ENCODE measurements at regions not wholly inside any gene's neighbourhood (a gene's known extent, or its start where the extent isn't known, plus 50 kb on each side); places are given as distances from the start of the nearest gene placed in this dataset.

DNA sequence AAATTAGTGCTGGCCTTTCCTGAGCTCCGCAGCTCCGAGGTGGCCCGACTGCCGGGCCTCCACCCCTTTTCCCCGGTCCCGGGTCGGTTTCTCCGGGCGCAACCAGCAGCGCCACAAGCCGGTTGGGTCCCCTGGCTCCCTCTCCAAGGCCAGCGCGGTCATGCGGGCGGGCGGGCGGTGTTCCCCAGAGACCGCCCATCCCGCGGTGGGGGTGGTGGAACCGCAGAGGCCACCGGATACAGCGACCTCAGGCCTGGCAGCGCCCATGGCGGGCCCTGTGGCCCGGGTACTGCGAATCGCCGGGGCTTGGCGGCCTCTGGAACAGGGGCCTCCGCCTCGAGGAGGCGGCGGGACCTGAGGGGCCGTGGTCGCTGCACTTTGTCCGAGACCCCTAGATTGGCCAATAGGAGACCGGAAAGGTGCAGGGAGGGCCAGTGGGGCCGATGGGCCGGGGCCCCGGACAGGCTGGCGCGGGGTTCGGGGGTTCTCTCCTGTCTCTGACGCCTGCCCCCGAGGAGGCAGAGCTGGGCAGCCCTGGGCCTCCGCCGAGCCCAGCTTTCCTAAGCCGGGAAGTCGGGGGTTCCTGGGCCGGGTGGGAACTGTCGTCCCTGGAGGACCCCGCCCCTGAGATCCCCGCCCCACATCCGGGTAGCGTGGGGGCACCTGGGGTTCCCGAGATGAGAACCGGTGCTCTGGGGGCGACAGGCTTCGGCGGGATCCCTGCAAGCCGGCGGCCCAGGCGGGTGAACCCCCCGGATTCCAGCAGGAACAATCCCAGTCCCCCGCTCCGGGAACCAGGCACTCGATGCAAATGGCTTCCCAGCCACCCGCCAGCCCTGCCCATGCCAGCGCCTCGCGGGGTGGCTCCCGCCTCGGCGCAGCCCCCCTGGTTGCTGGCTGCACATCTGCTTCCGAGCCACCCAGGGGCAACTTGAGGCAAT, 293.9 kb downstream of the ZSWIM6 start:
- Histone ChIP-seq H3K27ac (ENCODE audit: low read depth, low read length) (no peak overlapping the region; the same call in 1 of the 2 replicates), H2BK12ac (ENCODE audit: low read depth, low read length) (peak overlapping the region; percentile 39; the same call in 1 of the 2 replicates), H3K23ac (ENCODE audit: insufficient read length) (no peak overlapping the region), H3K9me3 (ENCODE audit: insufficient read depth in 2 of 2, low read depth in 1 of 2, low read length in 1 of 2) (no peaks in the 10 kb centered on the region), H3K23me2 (ENCODE audit: low read depth, low read length) (peaks cover 7% of the 10 kb centered on the region; the same call in 1 of the 2 replicates), H3K4me1 (replicated peaks in 1 of 4; ENCODE audit: control insufficient read depth in 3 of 4, insufficient read depth in 4 of 4, low read length in 3 of 4) (peaks cover 4 to 7% (median 6%) of the 10 kb centered on the region in 4 experiments; a peak in 6 of 7 replicates), H2BK120ac (replicated peaks; ENCODE audit: low read depth, low read length) (no peak overlapping the region), H4K91ac (replicated peaks; ENCODE audit: insufficient read length, low read length) (peak overlapping the region; percentile 7), H2AFZ (ENCODE audit: low read length) (peak overlapping the region; percentile 63; the same call in 1 of the 2 replicates), H3K4me2 (ENCODE audit: insufficient read depth in 1 of 2, low read depth in 2 of 2, low read length in 2 of 2) (peak overlapping the region; percentile 64 to 94), H3K79me1 (ENCODE audit: low read depth, low read length) (no peaks in the 10 kb centered on the region), H4K8ac (ENCODE audit: extremely low read depth, insufficient read depth, low read length) (peak overlapping the region; percentile 85), H2BK5ac (ENCODE audit: low read depth, low read length) (no peak overlapping the region; the same call in 1 of the 2 replicates), H3K36me3 (ENCODE audit: control insufficient read depth in 2 of 4, insufficient read depth in 4 of 4, low read length in 3 of 4) (no peaks in the 10 kb centered on the region), H3K79me2 (ENCODE audit: control insufficient read depth in 1 of 2, insufficient read depth in 2 of 2, low read length in 2 of 2) (no peaks in the 10 kb centered on the region), H2AK5ac (ENCODE audit: low read depth, low read length) (no peak overlapping the region), H4K20me1 (replicated peaks in 1 of 2; ENCODE audit: control insufficient read depth in 1 of 2, insufficient read depth in 2 of 2, low read length in 2 of 2) (no peaks in the 10 kb centered on the region), H4K5ac (ENCODE audit: insufficient read length, low read depth, low read length) (no peak overlapping the region), H3K4me3 (ENCODE audit: extremely low read depth in 1 of 4, insufficient read depth in 2 of 4, low read depth in 3 of 4, low read length in 4 of 4) (peak overlapping the region; percentile 35 to 69 (median 46)), H3K14ac (ENCODE audit: insufficient read length) (no peak overlapping the region), H3K9ac (replicated peaks in 1 of 4; ENCODE audit: extremely low read depth in 1 of 4, low read depth in 3 of 4, low read length in 3 of 4) (peak overlapping the region in 2 of 4 experiments; percentile 26 to 35; a peak in 2 of 7 replicates), H2BK20ac (ENCODE audit: low read length) (no peak overlapping the region), H2BK15ac (ENCODE audit: low read length) (no peak overlapping the region), H3K27me3 (replicated peaks in 1 of 4; ENCODE audit: control insufficient read depth in 3 of 4, extremely low read depth in 1 of 4, insufficient read depth in 3 of 4, low read length in 3 of 4) (no peaks in the 10 kb centered on the region; a peak in 1 of 7 replicates), H3K56ac (replicated peaks; ENCODE audit: insufficient read length, low read depth, low read length) (peak overlapping the region; percentile 46), H3K18ac (ENCODE audit: extremely low read depth, low read length) (peak overlapping the region; percentile 48), H3K4ac (replicated peaks; ENCODE audit: insufficient read length, low read depth, low read length) (no peak overlapping the region)
- ChIA-PET CTCF (ENCODE audit: partially characterized antibody) (interaction anchor here (0.8 to 3.2 kb wide), 7 partner anchors 12 to 285 kb away, joined by 3 to 45 read pairs (median 5); no protein-coding TSS in a partner anchor), POLR2A (ENCODE audit: partially characterized antibody) (interaction anchor here (0.6 to 1.4 kb wide), 3 partner anchors 22 to 462 kb away, joined by 3 read pairs; no protein-coding TSS in a partner anchor)
- FAIRE-seq (no peak), DNase-seq (ENCODE audit: low read depth in 1 of 2, low spot score in 2 of 2) (peak; percentile 29 to 83)
- WGBS, 2 experiments (ENCODE audit: extremely low coverage in 1 of 2, insufficient coverage in 1 of 2, insufficient read length in 1 of 2, insufficient replicate concordance in 2 of 2, low coverage in 1 of 2, low lambda C conversion rate in 2 of 2, missing lambda C conversion rate in 1 of 2), result 8% methylated on average over 32 of the region's 76 CpGs; no CpG with 5 or more reads in 1 of the 2 experiments
- no peak for TF ChIP-seq POLR2AphosphoS5 (IDR thresholded peaks at IDR 0.05; ENCODE audit: low read depth, low read length)
- TF ChIP-seq CEBPB (IDR thresholded peaks at IDR 0.05; ENCODE audit: low read depth, low read length), result no peak
- no peak; the same call in 1 of the 2 replicates for TF ChIP-seq GABPA (IDR thresholded peaks at IDR 0.05; ENCODE audit: borderline replicate concordance, insufficient read depth, low read length)
- TF ChIP-seq, protein P1, sequence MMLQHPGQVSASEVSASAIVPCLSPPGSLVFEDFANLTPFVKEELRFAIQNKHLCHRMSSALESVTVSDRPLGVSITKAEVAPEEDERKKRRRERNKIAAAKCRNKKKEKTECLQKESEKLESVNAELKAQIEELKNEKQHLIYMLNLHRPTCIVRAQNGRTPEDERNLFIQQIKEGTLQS (IDR thresholded peaks at IDR 0.05; ENCODE audit: insufficient read depth, low read depth, low read length), result no peak
- peak; percentile 44 for TF ChIP-seq RNF2 (IDR thresholded peaks at IDR 0.05; ENCODE audit: borderline replicate concordance, low read depth, low read length, missing control alignments, poor library complexity, severe bottlenecking)
- TF ChIP-seq, protein P2, sequence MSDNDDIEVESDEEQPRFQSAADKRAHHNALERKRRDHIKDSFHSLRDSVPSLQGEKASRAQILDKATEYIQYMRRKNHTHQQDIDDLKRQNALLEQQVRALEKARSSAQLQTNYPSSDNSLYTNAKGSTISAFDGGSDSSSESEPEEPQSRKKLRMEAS (IDR thresholded peaks at IDR 0.05), result peak; percentile 67
- TF ChIP-seq RBBP5 (IDR thresholded peaks at IDR 0.05; ENCODE audit: borderline replicate concordance, low read depth, low read length), result 0 out of 2 replicates have a peak, but pooled peaks have one; percentile 18
- TF ChIP-seq KDM1A (IDR thresholded peaks at IDR 0.05; ENCODE audit: borderline replicate concordance, low read length), result no peak
- no peak for TF ChIP-seq SP2 (IDR thresholded peaks at IDR 0.05; ENCODE audit: low read length)
